SU-DHL-6 (cell line): ENCODE measurements at regions not wholly inside any gene's neighbourhood (a gene's known extent, or its start where the extent isn't known, plus 50 kb on each side); places are given as distances from the start of the nearest gene placed in this dataset.

ENCODE experiments used
- H2AFZ ChIP-seq: fragments of 200-600 bp; sonication (generic); 2 replicates; pipeline ENCODE4 v1.6.1; 2014; ENCODE audit warnings: low read depth, mild to moderate bottlenecking, moderate library complexity, mixed read lengths, antibody characterized with exemption, low read length; ENCODE audit not compliant: severe bottlenecking
- H3F3A ChIP-seq: fragments of 200-600 bp; shearing (Covaris generic); 2 replicates; pipeline ENCODE4 v1.6.0; 2016; ENCODE audit warnings: antibody characterized with exemption, mild to moderate bottlenecking; ENCODE audit not compliant: insufficient read depth
- H3K27ac ChIP-seq: fragments of 200-600 bp; sonication (generic); 2 replicates; pipeline ENCODE4 v1.5.1; 2016; ENCODE audit warnings: low read depth, mild to moderate bottlenecking, low read length, moderate library complexity, mixed read lengths
- H3K27me3 ChIP-seq: fragments of 200-600 bp; sonication (generic), shearing (Covaris generic); 2 replicates; pipeline ENCODE4 v1.6.0; 2014; ENCODE audit warnings: mild to moderate bottlenecking, low read length
- H3K36me3 ChIP-seq: fragments of 200-600 bp; sonication (generic); 2 replicates; pipeline ENCODE4 v1.6.1; 2014; ENCODE audit warnings: mild to moderate bottlenecking, low read length, mixed read lengths
- H3K4me2 ChIP-seq: fragments of 300-600, 200-600 bp; shearing (Covaris generic), sonication (generic); 2 replicates; pipeline ENCODE4 v1.6.0; 2014; ENCODE audit warnings: low read length, low read depth, mild to moderate bottlenecking; ENCODE audit not compliant: poor library complexity, severe bottlenecking
- H3K4me3 ChIP-seq: fragments of 200-600 bp; sonication (generic); 2 replicates; pipeline ENCODE4 v1.5.1; 2014; ENCODE audit warnings: antibody characterized with exemption, low read length, mild to moderate bottlenecking, mixed read lengths; ENCODE audit not compliant: insufficient read depth, poor library complexity, severe bottlenecking
- H3K79me2 ChIP-seq: fragments of 200-600 bp; sonication (generic); 2 replicates; pipeline ENCODE4 v1.6.1; 2014; ENCODE audit warnings: mild to moderate bottlenecking, low read length, moderate library complexity; ENCODE audit not compliant: insufficient read depth
- H3K9ac ChIP-seq: fragments of 200-600 bp; sonication (generic); 2 replicates; pipeline ENCODE4 v1.7.0; 2014; ENCODE audit warnings: mild to moderate bottlenecking, low read length
- H3K9me2 ChIP-seq: fragments of 200-600 bp; sonication (generic); replicated peaks from 2 replicates; pipeline ENCODE4 v1.6.1; 2014; ENCODE audit warnings: low read length; ENCODE audit not compliant: insufficient read depth
- H3K9me3 ChIP-seq: fragments of 200-600 bp; sonication (generic); 2 replicates; pipeline ENCODE4 v1.6.1; 2014; ENCODE audit warnings: low read length, mixed read lengths; ENCODE audit not compliant: insufficient read depth
- H4K20me1 ChIP-seq: fragments of 200-600 bp; sonication (generic); 2 replicates; pipeline ENCODE4 v1.6.1; 2014; ENCODE audit warnings: low read depth, mild to moderate bottlenecking, antibody characterized with exemption, low read length, moderate library complexity, mixed read lengths
- CTCF ChIP-seq: fragments of 200-600 bp; sonication (generic); IDR thresholded peaks from one replicate; pipeline ENCODE4 v1.5.1; 2017; ENCODE audit warnings: antibody characterized with exemption, mild to moderate bottlenecking, low read length, moderate library complexity; ENCODE audit not compliant: insufficient read depth, poor library complexity, severe bottlenecking
- EZH2phosphoT487 ChIP-seq: fragments of 200-600 bp; sonication (generic), shearing (Covaris generic); conservative IDR thresholded peaks from 2 replicates; pipeline ENCODE4 v1.6.1; 2018; ENCODE audit warnings: mild to moderate bottlenecking, antibody characterized with exemption, low read length, moderate library complexity, mixed read lengths

- Histone ChIP-seq H3K4me3 (no peak overlapping the region), H3K36me3 (no peaks in the 10 kb centered on the region), H3K9me2 (no peaks in the 10 kb centered on the region), H3K9me3 (no peaks in the 10 kb centered on the region), H3K27me3 (no peaks in the 10 kb centered on the region), H3F3A (no peaks in the 10 kb centered on the region), H3K79me2 (no peaks in the 10 kb centered on the region), H3K9ac (no peak overlapping the region), H2AFZ (no peak overlapping the region), H4K20me1 (no peaks in the 10 kb centered on the region), H3K4me2 (no peak overlapping the region), H3K27ac (no peak overlapping the region)
- TF ChIP-seq CTCF (no peak), EZH2phosphoT487 (no peak)
Observed at GRCh38 chr14:76931631-76932402, 96.7 kb downstream of the IRF2BPL start.

- no peaks in the 10 kb centered on the region for H4K20me1 ChIP-seq
- H3K27me3 ChIP-seq = no peaks in the 10 kb centered on the region
- H3K9me2 ChIP-seq = no peaks in the 10 kb centered on the region
- H2AFZ ChIP-seq = no peak overlapping the region
- H3F3A ChIP-seq = no peaks in the 10 kb centered on the region
- no peak overlapping the region for H3K9ac ChIP-seq
- no peaks in the 10 kb centered on the region for H3K9me3 ChIP-seq
- no peak overlapping the region for H3K4me2 ChIP-seq
- TF ChIP-seq EZH2phosphoT487 = no peak
- TF ChIP-seq CTCF = no peak
- H3K4me3 ChIP-seq = no peak overlapping the region
- H3K36me3 ChIP-seq = no peaks in the 10 kb centered on the region
- H3K79me2 ChIP-seq = no peaks in the 10 kb centered on the region
- H3K27ac ChIP-seq = no peak overlapping the region
Observed at GRCh38 chr14:76930549-76930948, 98.0 kb downstream of the IRF2BPL start.

GRCh38 chr14:76929927-76930326 is 98.6 kb downstream of the IRF2BPL start:
- H3K79me2 ChIP-seq = no peaks in the 10 kb centered on the region
- H2AFZ ChIP-seq = no peak overlapping the region
- no peaks in the 10 kb centered on the region for H3K9me2 ChIP-seq
- no peaks in the 10 kb centered on the region for H3K36me3 ChIP-seq
- H3K27ac ChIP-seq = no peak overlapping the region
- TF ChIP-seq CTCF (no peak), EZH2phosphoT487 (no peak)
- no peak overlapping the region for H3K9ac ChIP-seq
- no peak overlapping the region for H3K4me3 ChIP-seq
- no peaks in the 10 kb centered on the region for H4K20me1 ChIP-seq
- H3K27me3 ChIP-seq = no peaks in the 10 kb centered on the region
- no peaks in the 10 kb centered on the region for H3F3A ChIP-seq
- H3K9me3 ChIP-seq = no peaks in the 10 kb centered on the region
- no peak overlapping the region for H3K4me2 ChIP-seq
